Fibroblast of lung (primary cell): ENCODE measurements at regions not wholly inside any gene's neighbourhood (a gene's known extent, or its start where the extent isn't known, plus 50 kb on each side); places are given as distances from the start of the nearest gene placed in this dataset.

Experiments used
- DNase-seq, 2 donors: peaks; one replicate each; pipeline versions ENCODE4 v3.0.0 to v3.0.0-alpha.2; 2010; ENCODE audit warnings: low read depth in 2 of 2
- H2AFZ ChIP-seq: 2 replicates; pipeline ENCODE4 v1.5.1; 2012; ENCODE audit warnings: low read length, control low read depth, inconsistent platforms
- H3K27ac ChIP-seq: 2 replicates; pipeline ENCODE4 v1.5.1; 2011; ENCODE audit warnings: low read length, control low read depth; ENCODE audit not compliant: insufficient read depth
- H3K27me3 ChIP-seq: 2 replicates; pipeline ENCODE4 v1.5.1; 2011; ENCODE audit warnings: mild to moderate bottlenecking, low read length; ENCODE audit not compliant: control insufficient read depth, insufficient read depth
- H3K36me3 ChIP-seq: 2 replicates; pipeline ENCODE4 v1.5.1; 2011; ENCODE audit warnings: low read length; ENCODE audit not compliant: control insufficient read depth, insufficient read depth
- H3K4me1 ChIP-seq: 2 replicates; pipeline ENCODE4 v1.5.1; 2011; ENCODE audit warnings: low read length; ENCODE audit not compliant: control insufficient read depth, insufficient read depth; ENCODE audit errors: extremely low read depth
- H3K4me2 ChIP-seq: 2 replicates; pipeline ENCODE4 v1.5.1; 2011; ENCODE audit warnings: low read length, control low read depth; ENCODE audit not compliant: insufficient read depth; ENCODE audit errors: extremely low read depth
- H3K4me3 ChIP-seq, 4 experiments: fragments of 200-600 bp in 1 of 4; sonication (generic) in 1 of 4; replicated peaks in 1 of 4; 2 replicates each; pipeline ENCODE4 v1.5.1; 2011 to 2016; ENCODE audit warnings: low read length in 4 of 4, low read depth in 3 of 4, mild to moderate bottlenecking in 3 of 4, control low read depth in 2 of 4, inconsistent platforms in 1 of 4, mixed read lengths in 1 of 4; ENCODE audit not compliant: insufficient read depth in 1 of 4; ENCODE audit errors: control extremely low read depth in 1 of 4
- H3K79me2 ChIP-seq: 2 replicates; pipeline ENCODE4 v1.5.1; 2012; ENCODE audit warnings: mild to moderate bottlenecking, low read length, inconsistent platforms; ENCODE audit not compliant: control insufficient read depth, insufficient read depth
- H3K9ac ChIP-seq: 2 replicates; pipeline ENCODE4 v1.5.1; 2011; ENCODE audit warnings: mild to moderate bottlenecking, low read length, control low read depth; ENCODE audit not compliant: insufficient read depth
- H3K9me3 ChIP-seq: 2 replicates; pipeline ENCODE4 v1.5.1; 2012; ENCODE audit warnings: low read depth, low read length; ENCODE audit not compliant: control insufficient read depth, insufficient read depth
- H4K20me1 ChIP-seq: 2 replicates; pipeline ENCODE4 v1.5.1; 2011; ENCODE audit warnings: low read length; ENCODE audit not compliant: control insufficient read depth, insufficient read depth; ENCODE audit errors: extremely low read depth
- CTCF ChIP-seq, 2 donors: IDR thresholded peaks in 1 of 2; conservative IDR thresholded peaks in 1 of 2; 1 replicate in 1 of 2; 2 replicates in 1 of 2; pipeline ENCODE4 v1.5.1; 2011 to 2012; ENCODE audit warnings: low read length in 2 of 2, control low read depth in 1 of 2, inconsistent platforms in 1 of 2, low read depth in 1 of 2, mild to moderate bottlenecking in 1 of 2
- EZH2 ChIP-seq: IDR thresholded peaks from 2 replicates; pipeline ENCODE4 v1.5.1; 2012; ENCODE audit warnings: low read length, control low read depth, mild to moderate bottlenecking; ENCODE audit errors: missing control alignments

DNA sequence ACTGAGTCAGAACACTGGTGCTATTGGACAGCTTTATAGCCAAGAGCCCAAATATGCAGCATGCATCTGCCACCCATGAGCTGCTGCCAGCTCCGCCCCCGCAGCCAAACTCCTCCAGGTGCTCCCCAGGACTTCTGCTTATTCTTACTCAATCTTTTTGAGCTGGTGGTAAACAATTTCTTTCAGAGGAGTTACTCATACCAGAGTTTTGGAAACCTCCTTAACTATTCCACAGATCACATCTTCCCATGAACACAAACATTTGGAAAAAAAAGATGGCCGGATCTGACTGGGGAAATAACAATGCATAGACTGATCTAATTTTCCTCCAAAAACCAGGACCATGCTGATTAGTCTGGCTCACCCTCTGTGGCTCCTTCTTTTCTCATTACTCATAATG is 399.9 kb downstream of the GPM6A start:
- H3K4me1 ChIP-seq = no peaks in the 10 kb centered on the region
- no peaks in the 10 kb centered on the region for H3K27me3 ChIP-seq
- DNase-seq = peak in 1 of 2 donors; percentile 72
- H2AFZ ChIP-seq = no peak overlapping the region
- TF ChIP-seq EZH2 = no peak
- TF ChIP-seq CTCF (conservative IDR thresholded peaks at IDR 0.05 in 1 of 2, IDR thresholded peaks at IDR 0.05 in 1 of 2; ENCODE audit: low read depth in 1 of 2, low read length in 2 of 2) = no peak
- no peak overlapping the region for H3K4me2 ChIP-seq
- H3K4me3 ChIP-seq = no peak overlapping the region
- no peaks in the 10 kb centered on the region for H3K79me2 ChIP-seq
- H3K36me3 ChIP-seq = no peaks in the 10 kb centered on the region
- no peak overlapping the region for H3K9ac ChIP-seq
- H3K27ac ChIP-seq = no peak overlapping the region
- H3K9me3 ChIP-seq = no peaks in the 10 kb centered on the region
- no peaks in the 10 kb centered on the region for H4K20me1 ChIP-seq

DNA sequence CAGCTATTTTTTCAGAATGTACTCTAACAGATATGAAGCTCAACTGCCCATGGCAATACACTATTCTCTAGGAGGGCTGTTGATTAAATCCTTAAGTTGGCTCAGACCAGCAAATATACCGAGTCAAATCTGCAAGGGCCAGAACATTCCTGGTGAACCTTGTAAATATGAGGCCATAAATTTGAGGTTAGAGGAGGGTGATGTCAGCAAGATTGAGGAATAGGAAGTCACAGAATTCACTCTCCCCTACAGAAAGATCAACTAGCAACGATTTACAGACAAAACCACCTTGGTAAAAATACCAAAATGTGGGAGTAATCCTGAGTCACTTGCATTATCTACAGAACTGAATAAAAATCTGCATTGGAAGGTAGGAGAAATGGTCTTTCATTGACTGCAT is 399.3 kb downstream of the GPM6A start:
- Histone ChIP-seq H3K4me3 (no peak overlapping the region), H3K4me2 (no peak overlapping the region), H3K27me3 (no peaks in the 10 kb centered on the region), H3K27ac (no peak overlapping the region), H3K79me2 (no peaks in the 10 kb centered on the region), H4K20me1 (no peaks in the 10 kb centered on the region), H3K36me3 (no peaks in the 10 kb centered on the region), H3K4me1 (no peaks in the 10 kb centered on the region), H3K9ac (no peak overlapping the region), H2AFZ (no peak overlapping the region), H3K9me3 (no peaks in the 10 kb centered on the region)
- TF ChIP-seq EZH2 (no peak), CTCF (conservative IDR thresholded peaks at IDR 0.05 in 1 of 2, IDR thresholded peaks at IDR 0.05 in 1 of 2; ENCODE audit: low read depth in 1 of 2, low read length in 2 of 2) (no peak)
- DNase-seq = peak; percentile 12 to 93

DNA sequence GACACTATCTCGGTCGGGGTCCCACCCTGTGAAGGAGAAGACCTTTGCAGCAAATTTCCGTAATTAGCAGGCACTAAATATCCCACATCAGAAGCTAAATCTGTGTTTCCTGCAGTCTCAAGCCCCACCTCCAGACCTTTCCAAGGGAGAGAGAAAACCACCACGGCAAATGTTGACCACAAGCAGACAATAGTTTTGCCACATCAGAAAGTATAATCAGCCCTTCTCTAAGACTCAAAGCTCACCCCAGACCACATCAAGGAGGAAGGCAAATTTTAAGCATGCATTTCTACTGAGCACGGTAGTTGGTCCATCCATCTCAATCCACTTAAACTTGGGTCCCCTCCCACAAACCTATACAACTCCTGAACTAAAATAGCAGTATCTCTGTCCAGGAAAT is 398.5 kb downstream of the GPM6A start:
- no peak overlapping the region for H2AFZ ChIP-seq
- H3K4me1 ChIP-seq = no peaks in the 10 kb centered on the region
- no peaks in the 10 kb centered on the region for H3K27me3 ChIP-seq
- no peaks in the 10 kb centered on the region for H3K79me2 ChIP-seq
- no peaks in the 10 kb centered on the region for H3K9me3 ChIP-seq
- H3K4me2 ChIP-seq = no peak overlapping the region
- H4K20me1 ChIP-seq = no peaks in the 10 kb centered on the region
- H3K9ac ChIP-seq = no peak overlapping the region
- H3K27ac ChIP-seq = no peak overlapping the region
- H3K36me3 ChIP-seq = no peaks in the 10 kb centered on the region
- TF ChIP-seq CTCF (conservative IDR thresholded peaks at IDR 0.05 in 1 of 2, IDR thresholded peaks at IDR 0.05 in 1 of 2; ENCODE audit: low read depth in 1 of 2, low read length in 2 of 2) (no peak), EZH2 (no peak)
- no peak overlapping the region for H3K4me3 ChIP-seq
- peak in 1 of 2 donors; percentile 97 for DNase-seq
